ENCODE measurements at regions not wholly inside any gene's neighbourhood (a gene's known extent, or its start where the extent isn't known, plus 50 kb on each side); places are given as distances from the start of the nearest gene placed in this dataset.

DNA sequence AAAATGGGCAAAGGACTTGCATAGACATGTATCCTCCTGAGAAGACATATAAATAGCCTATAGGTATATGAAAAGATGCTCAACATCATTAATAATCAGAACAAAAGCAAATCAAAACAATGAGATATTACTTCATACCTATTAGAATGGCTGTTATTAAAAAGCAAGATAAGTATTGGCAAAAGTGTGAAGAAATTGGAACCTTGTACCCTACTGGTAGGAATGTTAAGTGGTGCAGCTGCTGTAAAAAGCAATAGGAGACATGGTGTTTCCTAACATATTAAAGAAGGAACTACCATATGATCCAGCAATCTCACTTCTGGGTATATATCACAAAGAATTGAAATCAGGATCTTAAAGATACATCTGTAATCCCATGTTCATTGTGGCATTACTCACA lies 69.8 kb upstream of the PRR16 start:
- H3K27ac ChIP-seq: no peak overlapping the region
- TF ChIP-seq, protein P1, sequence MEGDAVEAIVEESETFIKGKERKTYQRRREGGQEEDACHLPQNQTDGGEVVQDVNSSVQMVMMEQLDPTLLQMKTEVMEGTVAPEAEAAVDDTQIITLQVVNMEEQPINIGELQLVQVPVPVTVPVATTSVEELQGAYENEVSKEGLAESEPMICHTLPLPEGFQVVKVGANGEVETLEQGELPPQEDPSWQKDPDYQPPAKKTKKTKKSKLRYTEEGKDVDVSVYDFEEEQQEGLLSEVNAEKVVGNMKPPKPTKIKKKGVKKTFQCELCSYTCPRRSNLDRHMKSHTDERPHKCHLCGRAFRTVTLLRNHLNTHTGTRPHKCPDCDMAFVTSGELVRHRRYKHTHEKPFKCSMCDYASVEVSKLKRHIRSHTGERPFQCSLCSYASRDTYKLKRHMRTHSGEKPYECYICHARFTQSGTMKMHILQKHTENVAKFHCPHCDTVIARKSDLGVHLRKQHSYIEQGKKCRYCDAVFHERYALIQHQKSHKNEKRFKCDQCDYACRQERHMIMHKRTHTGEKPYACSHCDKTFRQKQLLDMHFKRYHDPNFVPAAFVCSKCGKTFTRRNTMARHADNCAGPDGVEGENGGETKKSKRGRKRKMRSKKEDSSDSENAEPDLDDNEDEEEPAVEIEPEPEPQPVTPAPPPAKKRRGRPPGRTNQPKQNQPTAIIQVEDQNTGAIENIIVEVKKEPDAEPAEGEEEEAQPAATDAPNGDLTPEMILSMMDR (IDR thresholded peaks at IDR 0.05; ENCODE audit: low read depth, low read length): no peak
- H3K9me3 ChIP-seq (ENCODE audit: severe bottlenecking): no peaks in the 10 kb centered on the region
- H3K4me3 ChIP-seq (ENCODE audit: low read depth, low read length): no peak overlapping the region
- H3K27me3 ChIP-seq (ENCODE audit: insufficient read depth, low read depth, severe bottlenecking): no peaks in the 10 kb centered on the region
- no peaks in the 10 kb centered on the region for H3K36me3 ChIP-seq
- DNase-seq: no peak

DNA sequence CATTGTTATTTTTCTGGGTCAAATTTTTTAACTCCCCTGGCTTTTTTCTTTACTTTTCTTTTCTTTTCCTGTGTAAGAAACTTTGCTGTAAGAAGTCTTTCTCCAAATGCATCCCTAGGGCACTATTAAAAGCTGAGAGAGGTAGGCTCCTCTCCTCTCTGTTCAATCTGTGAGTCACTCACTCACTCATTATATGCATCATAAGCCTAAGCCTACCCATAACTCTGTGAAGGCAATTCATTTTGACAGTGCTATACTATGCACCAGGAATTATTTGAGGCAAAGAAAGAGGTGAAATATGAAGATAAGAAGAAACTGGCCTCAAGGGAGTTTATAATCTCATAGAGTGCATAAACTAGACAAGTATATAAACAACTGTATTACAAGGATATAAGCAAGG lies 67.9 kb upstream of the PRR16 start:
- no peak overlapping the region for H3K27ac ChIP-seq

DNA sequence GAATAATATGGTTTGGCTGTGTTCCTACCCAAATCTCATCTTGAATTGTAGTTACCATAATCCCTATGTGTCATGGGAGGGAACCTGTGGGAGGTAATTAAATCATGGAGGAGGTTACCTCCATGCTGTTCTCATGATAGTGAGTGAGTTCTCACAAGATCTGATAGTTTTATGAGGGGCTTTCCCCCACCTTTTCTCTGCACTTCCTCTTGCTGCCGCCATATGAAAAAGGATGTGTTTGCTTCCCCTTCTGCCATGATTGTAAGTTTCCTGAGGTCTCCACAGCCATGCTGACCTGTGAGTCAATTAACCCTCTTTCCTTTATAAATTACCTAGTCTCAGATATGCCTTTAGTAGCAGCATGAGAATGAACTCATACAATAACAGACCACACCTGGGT lies 63.7 kb upstream of the PRR16 start:
- H3K27me3 ChIP-seq (ENCODE audit: insufficient read depth, low read depth, severe bottlenecking): no peaks in the 10 kb centered on the region
- no peak overlapping the region for H3K4me3 ChIP-seq (ENCODE audit: low read depth, low read length)
- no peaks in the 10 kb centered on the region for H3K36me3 ChIP-seq
- H3K27ac ChIP-seq: no peak overlapping the region
- DNase-seq: no peak
- no peaks in the 10 kb centered on the region for H3K9me3 ChIP-seq (ENCODE audit: severe bottlenecking)
- TF ChIP-seq, protein P1 (IDR thresholded peaks at IDR 0.05; ENCODE audit: low read depth, low read length): no peak

More for the DNA sequence above, 67.9 kb upstream of the PRR16 start:
- no peaks in the 10 kb centered on the region for H3K27me3 ChIP-seq (ENCODE audit: insufficient read depth, low read depth, severe bottlenecking)
- no peaks in the 10 kb centered on the region for H3K9me3 ChIP-seq (ENCODE audit: severe bottlenecking)
- no peaks in the 10 kb centered on the region for H3K36me3 ChIP-seq
- no peak for DNase-seq
- TF ChIP-seq, protein P1 (IDR thresholded peaks at IDR 0.05; ENCODE audit: low read depth, low read length): no peak
- no peak overlapping the region for H3K4me3 ChIP-seq (ENCODE audit: low read depth, low read length)

DNA sequence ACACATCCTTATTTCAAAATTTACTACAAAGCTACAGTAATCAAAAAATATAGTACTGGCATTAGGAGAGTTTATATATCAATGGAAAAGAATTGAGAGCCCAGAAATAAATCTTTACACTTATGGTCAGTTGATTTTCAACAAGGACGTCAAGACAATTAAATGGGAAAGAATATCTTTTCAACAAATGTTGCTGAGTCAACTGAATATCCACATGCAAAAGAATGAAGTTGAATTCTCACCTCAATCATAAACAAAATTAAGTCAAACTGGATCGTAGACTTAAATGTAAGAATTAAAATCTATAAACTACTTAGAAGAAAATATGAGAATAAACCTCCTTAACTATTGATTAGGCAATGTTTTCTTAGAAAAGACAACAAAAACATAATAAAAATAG lies 61.5 kb upstream of the PRR16 start:
- TF ChIP-seq, protein P1 (IDR thresholded peaks at IDR 0.05; ENCODE audit: low read depth, low read length): no peak
- Histone ChIP-seq H3K9me3 (ENCODE audit: severe bottlenecking) (no peaks in the 10 kb centered on the region), H3K36me3 (no peaks in the 10 kb centered on the region)

DNA sequence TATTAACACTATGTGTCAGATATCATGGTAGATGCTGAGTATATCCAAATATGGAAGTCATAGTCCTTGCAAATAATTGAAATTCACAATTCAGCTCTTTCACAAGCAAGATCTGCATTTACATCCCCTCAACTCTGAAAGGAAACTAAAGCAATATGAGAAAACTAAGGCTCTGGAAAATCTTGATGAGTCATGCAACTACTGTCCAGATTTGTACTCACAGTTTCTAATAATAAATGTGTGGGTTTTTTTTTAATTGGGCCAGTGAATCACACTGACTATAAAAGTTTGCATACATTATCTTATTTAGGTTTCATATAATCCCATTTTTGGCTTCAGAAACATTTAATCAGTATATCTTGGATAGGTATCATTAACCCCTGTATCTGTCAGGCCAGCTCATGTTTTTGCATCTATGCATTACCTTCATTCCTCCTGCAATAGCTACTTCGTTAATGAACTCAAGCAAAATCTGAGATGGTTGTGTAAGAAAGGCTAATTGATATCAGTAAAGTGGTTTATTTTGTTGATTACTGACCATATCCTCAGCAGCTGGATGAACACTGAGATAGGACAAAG lies 58.7 kb upstream of the PRR16 start:
- Histone ChIP-seq H3K27me3 (ENCODE audit: insufficient read depth, low read depth, severe bottlenecking) (no peaks in the 10 kb centered on the region), H3K36me3 (no peaks in the 10 kb centered on the region), H3K4me3 (ENCODE audit: low read depth, low read length) (no peak overlapping the region), H3K9me3 (ENCODE audit: severe bottlenecking) (no peaks in the 10 kb centered on the region), H3K27ac (no peak overlapping the region)
- DNase-seq: no peak
- TF ChIP-seq, protein P1 (IDR thresholded peaks at IDR 0.05; ENCODE audit: low read depth, low read length): no peak

More for the DNA sequence above, 61.5 kb upstream of the PRR16 start:
- no peak for DNase-seq
- H3K27ac ChIP-seq: no peak overlapping the region
- no peak overlapping the region for H3K4me3 ChIP-seq (ENCODE audit: low read depth, low read length)
- no peaks in the 10 kb centered on the region for H3K27me3 ChIP-seq (ENCODE audit: insufficient read depth, low read depth, severe bottlenecking)

DNA sequence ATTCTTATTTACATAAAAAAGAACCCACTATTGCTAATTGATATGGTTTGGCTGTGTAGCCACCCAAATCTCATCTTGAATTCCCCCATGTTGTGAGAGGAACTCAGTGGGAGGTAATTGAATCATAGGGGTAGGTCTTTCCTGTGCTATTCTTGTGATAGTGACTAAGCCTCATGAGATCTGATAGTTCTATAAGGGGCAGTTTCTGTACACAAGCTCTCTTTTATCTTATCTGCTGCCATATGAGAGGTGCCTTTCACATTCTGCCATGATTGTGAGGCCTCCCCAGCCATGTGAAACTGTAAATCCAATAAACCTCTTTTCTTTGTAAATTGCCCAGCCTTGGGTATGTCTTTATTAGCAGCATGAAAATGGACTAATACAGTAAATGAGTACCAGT lies 58.2 kb upstream of the PRR16 start:
- TF ChIP-seq, protein P1 (IDR thresholded peaks at IDR 0.05; ENCODE audit: low read depth, low read length): no peak
- no peak overlapping the region for H3K27ac ChIP-seq
- H3K4me3 ChIP-seq (ENCODE audit: low read depth, low read length): no peak overlapping the region
- H3K36me3 ChIP-seq: no peaks in the 10 kb centered on the region
- no peaks in the 10 kb centered on the region for H3K27me3 ChIP-seq (ENCODE audit: insufficient read depth, low read depth, severe bottlenecking)
- DNase-seq: no peak
- H3K9me3 ChIP-seq (ENCODE audit: severe bottlenecking): no peaks in the 10 kb centered on the region

All from WERI-Rb-1 (cell line).